ENCODE measurements at regions not wholly inside any gene's neighbourhood (a gene's known extent, or its start where the extent isn't known, plus 50 kb on each side); places are given as distances from the start of the nearest gene placed in this dataset.

DNA sequence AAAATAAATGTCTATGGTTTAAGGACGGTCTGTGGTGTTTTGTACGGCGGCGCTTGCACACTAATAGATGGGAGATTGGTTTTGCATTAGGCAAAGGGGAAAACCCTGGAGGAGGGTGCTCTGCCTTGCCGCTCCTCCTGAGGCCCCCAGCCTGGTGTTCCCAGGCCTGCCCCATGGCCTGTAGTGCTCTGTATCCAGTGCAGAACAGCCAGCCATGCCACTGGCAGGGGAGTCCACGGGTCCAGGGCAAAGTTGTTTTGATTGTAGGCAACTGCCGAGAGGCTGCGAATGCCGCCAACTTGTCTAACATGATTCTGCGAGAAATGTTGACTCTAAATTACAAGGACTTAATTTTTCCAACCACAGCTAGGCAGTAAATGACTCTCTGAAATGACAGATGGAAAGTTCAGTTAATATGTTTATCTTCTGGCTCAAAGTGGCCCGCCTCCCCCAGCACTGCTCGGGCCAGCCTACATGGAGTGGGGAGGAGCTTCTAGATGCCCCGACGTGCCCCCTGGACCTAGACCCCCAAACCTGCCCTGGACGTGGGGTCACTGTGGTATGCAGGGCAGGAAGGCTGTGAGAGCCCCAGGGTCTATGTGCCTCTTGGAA lies 104.6 kb upstream of the GDF10 start:
- no peak for DNase-seq

DNA sequence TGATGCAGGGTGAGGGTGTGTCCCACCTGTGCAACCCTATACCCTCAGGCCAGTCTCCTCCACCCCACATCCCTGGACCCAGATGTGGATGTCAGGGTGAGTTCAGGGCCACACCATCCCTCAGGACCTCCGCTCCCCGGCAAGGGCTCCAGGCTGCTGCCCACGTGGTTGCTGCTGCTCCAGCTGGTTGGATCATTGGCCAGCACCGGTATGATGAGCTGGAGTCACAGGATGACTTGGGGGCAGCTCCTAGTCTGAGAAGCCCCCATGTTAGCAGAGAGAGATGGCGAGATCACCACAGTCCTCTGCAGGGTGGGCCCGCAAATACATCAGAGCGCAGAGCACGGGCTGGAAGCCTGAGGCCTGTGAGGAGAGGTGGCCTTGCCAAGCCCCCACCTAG lies 103.3 kb upstream of the GDF10 start:
- no peak for DNase-seq

GRCh38 chr10:47198221-47198620 lies 101.8 kb upstream of the GDF10 start:
- DNase-seq: no peak

GRCh38 chr10:47205192-47205591 lies 94.8 kb upstream of the GDF10 start:
- DNase-seq: no peak

DNA sequence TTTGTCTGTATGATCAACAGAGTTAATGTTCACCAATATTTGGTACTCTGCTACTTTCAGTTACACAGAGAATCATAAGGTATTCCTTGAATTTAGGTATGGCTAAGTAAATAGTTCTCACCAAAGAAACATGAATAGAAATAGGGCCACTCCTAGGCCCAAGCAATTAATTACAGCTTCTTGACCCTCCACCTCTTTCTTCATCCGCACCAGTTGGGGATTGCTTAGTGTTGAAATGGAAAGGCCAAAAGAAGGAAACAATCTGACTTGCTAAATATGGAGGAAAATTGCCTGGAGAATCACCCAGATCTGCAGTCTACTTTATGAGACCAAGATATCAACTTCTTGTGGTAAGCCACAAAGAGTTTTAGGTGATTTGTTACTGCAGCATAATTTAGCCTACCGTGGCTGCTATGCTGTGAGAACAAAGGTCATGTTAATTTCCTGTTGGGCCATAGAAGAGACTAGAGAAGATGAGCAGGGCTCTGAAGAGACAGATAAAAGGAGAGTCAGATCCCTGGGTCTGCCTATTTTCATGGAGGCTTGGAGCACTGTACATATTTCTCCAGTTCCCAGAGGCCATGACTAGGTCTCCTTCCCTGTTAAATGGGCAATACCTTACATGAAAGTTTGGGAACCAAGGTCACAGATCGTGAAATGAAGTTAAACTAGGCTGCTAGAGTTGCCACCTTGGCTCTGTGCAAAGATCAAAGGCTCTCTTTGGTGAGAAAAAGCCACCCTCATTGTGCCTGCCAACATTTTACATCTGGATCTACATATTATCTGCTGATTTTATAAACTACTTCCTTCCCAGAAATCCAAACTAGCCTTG lies 93.3 kb upstream of the GDF10 start:
- DNase-seq: no peak

GRCh38 chr10:47207281-47207615 lies 92.7 kb upstream of the GDF10 start:
- peak; percentile 71 to 78 (median 72) for DNase-seq

GRCh38 chr10:47207894-47208469 lies 92.0 kb upstream of the GDF10 start:
- no peak for DNase-seq

DNA sequence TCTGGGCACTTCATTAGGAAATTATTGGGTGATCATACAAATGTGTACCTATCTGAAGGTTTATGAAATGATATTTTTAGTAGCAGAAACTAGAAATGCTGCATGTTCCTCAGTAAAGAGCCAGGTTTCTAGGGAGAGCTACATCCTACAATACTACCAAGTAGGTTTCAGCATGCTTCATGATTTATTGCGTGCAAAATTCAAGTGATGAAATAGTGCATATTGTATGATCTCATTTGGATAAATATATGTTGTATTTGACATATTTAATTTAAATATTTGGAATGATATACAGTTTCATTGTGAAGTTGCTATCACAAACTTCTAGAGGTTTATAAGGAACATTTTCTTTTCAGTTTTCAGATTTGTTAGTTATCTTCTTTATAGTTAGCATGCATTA lies 90.5 kb upstream of the GDF10 start:
- DNase-seq: no peak

GRCh38 chr10:47214520-47214919 lies 85.5 kb upstream of the GDF10 start:
- DNase-seq: no peak

DNA sequence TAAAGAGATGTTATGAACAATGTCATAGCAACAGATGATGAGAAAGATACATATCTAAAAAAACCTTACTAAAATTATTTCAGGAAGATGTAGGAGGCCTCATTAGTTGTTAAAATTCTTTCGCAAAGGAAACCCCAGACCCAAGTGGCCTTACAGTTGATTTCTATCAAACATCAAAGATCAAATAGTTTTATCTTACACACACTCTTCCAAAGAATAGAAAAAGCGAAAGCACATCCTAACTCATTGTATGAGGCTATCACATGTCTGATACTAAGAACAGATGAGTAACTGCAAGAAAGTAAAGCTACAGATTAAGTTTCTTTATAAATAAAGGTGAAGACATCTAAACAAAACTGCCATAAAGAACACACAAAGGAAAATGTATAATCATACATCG lies 82.9 kb upstream of the GDF10 start:
- DNase-seq: no peak

DNA sequence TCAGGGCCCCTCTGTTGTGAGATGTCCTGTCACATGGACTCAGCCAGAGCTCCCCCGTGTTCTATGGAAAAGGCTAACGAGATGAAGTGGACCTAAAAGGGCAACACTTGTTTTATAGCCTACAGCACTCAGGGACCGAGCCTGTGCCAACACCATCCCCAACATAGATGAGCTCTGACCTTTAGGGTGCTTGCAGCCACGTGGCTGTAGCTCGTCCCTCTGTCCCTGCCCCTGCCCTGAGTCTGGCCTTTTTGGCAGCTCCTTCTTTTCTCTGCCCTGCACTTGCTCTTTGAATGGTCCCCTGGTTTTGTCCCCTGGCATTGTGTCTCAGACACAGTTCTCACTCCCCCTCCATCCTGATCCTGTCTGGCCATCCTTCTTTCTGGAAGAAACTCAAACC lies 81.2 kb upstream of the GDF10 start:
- no peak for DNase-seq

DNA sequence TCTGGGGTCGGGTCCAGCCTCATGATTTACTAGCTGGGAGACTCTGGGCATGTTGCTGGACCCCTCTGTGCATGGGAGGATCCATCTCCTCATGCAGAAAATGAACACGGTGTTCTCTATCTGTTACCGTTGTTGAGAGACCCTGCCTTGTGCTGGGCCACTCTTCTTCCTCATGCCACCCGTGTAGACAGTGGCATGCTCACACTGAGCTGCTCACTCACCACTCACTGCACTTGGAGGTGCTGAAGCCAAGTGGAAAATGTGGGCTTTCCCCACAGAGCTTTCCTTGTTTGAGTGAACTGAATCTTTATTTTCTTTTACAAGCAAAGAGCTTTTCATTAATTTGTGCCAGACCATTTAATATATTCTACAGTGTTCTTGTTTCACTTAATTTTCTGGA lies 77.5 kb upstream of the GDF10 start:
- DNase-seq: no peak

- no peak for DNase-seq
Measured at GRCh38 chr10:47223236-47223635, 76.8 kb upstream of the GDF10 start.

- no peak for DNase-seq
Measured at GRCh38 chr10:47224546-47225218, 75.3 kb upstream of the GDF10 start.

- no peak for DNase-seq
Measured at GRCh38 chr10:47225219-47225927, 74.6 kb upstream of the GDF10 start.

GRCh38 chr10:47225928-47226645 lies 73.9 kb upstream of the GDF10 start:
- DNase-seq: peak in 2 of 3 donors; percentile 14 to 26

- no peak for DNase-seq
Measured at GRCh38 chr10:47230482-47230881, 69.5 kb upstream of the GDF10 start.

GRCh38 chr10:47230957-47231356 lies 69.0 kb upstream of the GDF10 start:
- no peak for DNase-seq

DNA sequence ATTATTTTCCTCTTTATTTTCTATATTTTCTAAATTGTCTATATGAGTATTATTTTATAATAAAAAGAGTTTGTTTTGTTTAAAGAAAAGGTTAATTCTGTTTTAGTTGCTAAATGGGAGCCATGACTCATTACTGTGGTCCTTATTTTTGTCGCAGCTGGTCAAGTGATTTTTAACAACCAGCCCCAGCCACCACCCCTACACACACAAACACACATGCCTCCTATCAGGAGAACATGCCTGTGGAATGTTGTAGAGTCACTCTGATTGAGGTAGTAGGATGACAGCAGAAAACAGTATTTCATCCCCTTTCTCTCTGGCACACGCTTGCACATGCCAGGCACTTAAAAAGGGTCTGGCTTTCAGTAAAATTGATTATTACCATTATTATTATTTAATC lies 68.6 kb upstream of the GDF10 start:
- peak in 1 of 3 donors; percentile 24 for DNase-seq

DNA sequence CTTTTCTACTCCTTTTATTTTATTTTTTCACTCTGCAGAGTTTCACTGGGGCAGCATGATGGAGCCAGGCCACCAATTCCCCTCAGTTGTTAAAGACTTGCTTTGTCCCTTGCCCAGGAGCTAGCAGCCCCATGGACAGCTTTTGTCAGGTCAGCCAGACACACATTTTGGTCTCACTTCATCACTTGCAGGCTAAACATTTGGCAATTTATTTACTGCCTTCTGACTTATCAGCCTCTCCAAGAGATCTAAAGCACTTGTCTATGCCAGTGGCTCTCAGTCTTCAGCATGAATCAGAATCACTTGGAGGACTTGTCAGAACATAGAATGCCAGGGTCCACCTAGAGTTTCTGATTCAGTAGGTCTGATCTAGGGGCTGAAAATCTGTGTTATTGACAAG lies 66.4 kb upstream of the GDF10 start:
- no peak for DNase-seq

DNA sequence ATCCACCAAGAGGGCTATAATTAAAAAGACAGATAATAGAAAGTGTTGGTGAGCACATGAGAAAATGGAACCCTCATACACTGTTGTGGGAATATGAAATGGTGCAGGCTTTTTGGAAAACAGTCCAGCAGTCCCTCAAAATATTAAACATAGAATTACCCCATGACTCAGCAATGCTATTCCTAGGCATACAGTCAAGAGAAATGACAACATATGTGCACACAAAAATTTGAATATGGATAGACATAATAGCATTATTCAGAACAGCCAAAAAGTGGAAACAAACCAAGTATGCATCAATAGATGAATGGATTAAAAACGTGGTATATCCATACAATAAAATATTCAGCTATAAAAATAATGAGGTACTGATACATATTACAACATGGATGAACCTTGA lies 64.5 kb upstream of the GDF10 start:
- no peak for DNase-seq
